ENCODE measurements at regions not wholly inside any gene's neighbourhood (a gene's known extent, or its start where the extent isn't known, plus 50 kb on each side); places are given as distances from the start of the nearest gene placed in this dataset.

DNA sequence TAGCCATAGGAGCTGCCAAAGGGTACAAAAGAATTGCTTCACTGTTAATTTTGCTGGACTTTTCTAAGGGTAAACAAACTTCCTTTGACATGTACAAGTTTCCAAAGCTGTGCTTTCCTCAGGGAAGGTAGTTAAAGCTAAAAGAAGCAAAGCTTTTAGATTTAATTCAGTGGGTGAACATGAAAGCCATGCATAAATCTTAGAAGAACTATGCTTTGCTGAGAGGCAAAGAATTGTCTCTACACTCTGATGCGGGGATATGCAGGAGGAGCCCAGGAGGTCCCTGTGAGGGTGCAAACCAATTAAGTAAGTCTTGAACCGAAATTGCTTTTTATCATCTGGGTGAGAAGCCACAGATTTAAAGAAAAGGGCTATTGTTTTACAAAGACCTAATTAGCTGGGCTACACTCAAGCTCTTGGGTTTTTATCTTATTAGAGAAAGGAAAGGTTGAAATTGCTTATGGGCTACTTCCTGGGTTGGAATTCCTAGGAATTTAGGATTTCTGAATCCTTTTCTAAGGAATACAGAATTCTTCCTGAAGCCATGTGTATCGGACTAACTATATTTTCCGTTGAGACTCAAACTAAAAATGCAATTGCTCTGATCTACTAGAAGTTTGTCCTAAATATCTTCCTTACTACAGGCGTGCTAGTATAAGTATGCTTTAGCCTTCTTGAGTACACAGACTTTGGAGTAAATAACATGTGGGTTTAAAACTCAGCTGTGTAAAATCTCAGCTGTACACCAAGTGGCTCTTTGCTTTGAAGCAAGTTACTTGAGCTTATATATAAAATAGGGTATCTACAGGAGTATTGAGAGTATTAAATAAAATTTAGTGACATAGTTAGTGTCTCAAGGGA is 188.4 kb upstream of the ANK2 start:
- Histone ChIP-seq H3K27ac (ENCODE audit: insufficient read length, low read depth, low read length) (peak overlapping the region; percentile 47), H4K5ac (ENCODE audit: insufficient read length, low read depth, low read length) (no peak overlapping the region), H3K23me2 (ENCODE audit: insufficient read length, low read depth, low read length, poor library complexity, severe bottlenecking) (no peaks in the 10 kb centered on the region), H2BK5ac (ENCODE audit: insufficient read length, low read length) (no peak overlapping the region), H3K79me2 (ENCODE audit: insufficient read depth, low read length) (no peaks in the 10 kb centered on the region; the same call in 1 of the 2 replicates), H2BK120ac (ENCODE audit: low read depth, low read length, poor library complexity, severe bottlenecking) (no peak overlapping the region), H3K18ac (ENCODE audit: insufficient read length, low read depth, low read length) (no peak overlapping the region), H4K91ac (ENCODE audit: insufficient read length, low read depth, low read length) (no peak overlapping the region), H2BK12ac (ENCODE audit: insufficient read length, low read depth, low read length) (no peak overlapping the region), H3K4me2 (ENCODE audit: insufficient read depth, insufficient read length, low read length) (no peak overlapping the region), H3K4me1 (ENCODE audit: insufficient read depth, low read length) (peaks cover 8% of the 10 kb centered on the region; the same call in 1 of the 2 replicates), H3K79me1 (ENCODE audit: insufficient read depth, low read depth, low read length, poor library complexity, severe bottlenecking) (no peaks in the 10 kb centered on the region), H3K56ac (ENCODE audit: insufficient read length, low read depth, low read length) (no peak overlapping the region), H2AFZ (ENCODE audit: low read length) (no peak overlapping the region), H3T11ph (ENCODE audit: low read length) (no peak overlapping the region), H4K8ac (replicated peaks; ENCODE audit: insufficient read length, low read depth, low read length) (no peak overlapping the region), H3K27me3 (ENCODE audit: insufficient read depth, low read length) (no peaks in the 10 kb centered on the region), H2BK20ac (ENCODE audit: low read depth, low read length, poor library complexity, severe bottlenecking) (no peak overlapping the region), H3K14ac (ENCODE audit: insufficient read depth, low read length) (no peak overlapping the region), H3K4ac (ENCODE audit: low read depth, low read length) (no peak overlapping the region), H2AK5ac (ENCODE audit: insufficient read length, low read length) (no peak overlapping the region), H3K9ac (ENCODE audit: extremely low read depth, insufficient read length, low read length) (no peak overlapping the region), H3K23ac (ENCODE audit: insufficient read length, low read depth, low read length) (no peak overlapping the region), H4K20me1 (ENCODE audit: control insufficient read depth, insufficient read depth, insufficient read length) (no peaks in the 10 kb centered on the region), H3K9me3 (ENCODE audit: control insufficient read depth, low read depth, low read length) (no peaks in the 10 kb centered on the region), H2BK15ac (ENCODE audit: low read depth, low read length) (no peak overlapping the region)
- Mint-ChIP-seq H3K4me1 (peaks cover 50 to 53% of the 10 kb centered on the region in 2 experiments), H3K36me3 (ENCODE audit: insufficient read depth in 1 of 3, low read depth in 3 of 3) (peaks cover 0 to 5% (median 3%) of the 10 kb centered on the region in 3 experiments; a peak in 5 of 7 replicates), H3K27ac (peak overlapping the region; percentile 53 to 97 (median 93)), H3K4me3 (peak overlapping the region in 1 of 2 experiments; percentile 36; a peak in 2 of 5 replicates), H3K27me3 (ENCODE audit: low read depth) (no peaks in the 10 kb centered on the region), H3K9me3 (peaks cover 0 to 2% of the 10 kb centered on the region in 2 experiments; a peak in 2 of 5 replicates)
- no peak for DNase-seq
- no CpG with 5 or more reads among the region's 5 CpGs for WGBS (ENCODE audit: extremely low coverage, insufficient read length, low lambda C conversion rate)
- TF ChIP-seq CTCF (conservative IDR thresholded peaks at IDR 0.05), result no peak

Measured in H9 (cell line).